ENCODE measurements at regions not wholly inside any gene's neighbourhood (a gene's known extent, or its start where the extent isn't known, plus 50 kb on each side); places are given as distances from the start of the nearest gene placed in this dataset.

DNA sequence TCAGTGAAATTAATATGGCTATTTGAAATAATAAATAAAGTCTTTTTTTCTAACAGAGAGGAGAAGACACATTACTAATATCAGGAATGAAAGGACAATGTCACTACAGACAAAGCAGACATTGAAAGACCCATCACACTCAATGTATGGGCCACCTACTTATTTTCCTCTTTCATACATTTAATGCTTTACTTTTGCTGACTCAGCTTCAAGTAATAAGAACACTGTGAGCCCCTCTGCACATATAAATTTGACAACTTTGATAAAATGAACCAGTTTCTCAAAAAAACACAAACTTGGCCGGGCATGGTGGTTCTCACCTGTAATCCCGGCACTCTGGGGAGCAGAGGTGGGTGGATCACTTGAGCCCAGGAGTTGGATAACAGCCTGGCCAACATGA lies 664.2 kb upstream of the COBL start:
- no peak for TF ChIP-seq POLR2A (IDR thresholded peaks at IDR 0.05; ENCODE audit: low read depth, low read length)
- no peak for TF ChIP-seq POLR2AphosphoS5 (IDR thresholded peaks at IDR 0.05; ENCODE audit: low read depth, low read length)
- TF ChIP-seq SPI1 (IDR thresholded peaks at IDR 0.05; ENCODE audit: low read depth, low read length), result no peak
- TF ChIP-seq TAF1 (IDR thresholded peaks at IDR 0.05; ENCODE audit: low read depth, low read length), result no peak
